PC-3 (cell line): ENCODE measurements at regions not wholly inside any gene's neighbourhood (a gene's known extent, or its start where the extent isn't known, plus 50 kb on each side); places are given as distances from the start of the nearest gene placed in this dataset.

ENCODE experiments used
- ATAC-seq: fragments of 200-7000 bp; cut with Tn5 transposase; 2 replicates; pipeline ENCODE4 v1.9.1; 2020; ENCODE audit warnings: mild to moderate bottlenecking, moderate library complexity
- BruUV-seq: library from RNA; stranded (reverse); fragments of 400-500 nt; replicated peaks from 2 replicates; lab custom pipeline; 2021; lab: Mats Ljungman, UMichigan
- CTCF ChIA-PET: fragments of 300-600 bp; sonication (Branson Sonifier 250); formaldehyde crosslinking; loops from one replicate; lab custom pipeline; 2022; ENCODE audit warnings: antibody characterized with exemption; lab: Charles Lee
- POLR2A ChIA-PET: fragments of 300-600 bp; sonication (Branson Sonifier 250); formaldehyde crosslinking; loops from one replicate; lab custom pipeline; 2022; ENCODE audit warnings: antibody characterized with exemption; ENCODE audit not compliant: unreplicated experiment; lab: Charles Lee
- DNase-seq: peaks from one replicate; pipeline ENCODE4 v3.0.0-alpha.2; 2015
- H2AFZ ChIP-seq: fragments of 300-600 bp; sonication (generic); 2 replicates; pipeline ENCODE4 v1.6.0; 2016; ENCODE audit warnings: antibody characterized with exemption, low read length
- H3F3A ChIP-seq: fragments of 300-600 bp; sonication (generic); one replicate; pipeline ENCODE4 v1.6.0; 2017; ENCODE audit warnings: antibody characterized with exemption, low read length, control low read depth, mild to moderate bottlenecking; ENCODE audit not compliant: unreplicated experiment
- H3K27ac ChIP-seq: fragments of 300-600 bp; sonication (generic); 2 replicates; pipeline ENCODE4 v1.5.1; 2016; ENCODE audit warnings: mild to moderate bottlenecking, low read length
- H3K27me3 ChIP-seq: fragments of 300-600 bp; sonication (generic); 2 replicates; pipeline ENCODE4 v1.6.1; 2016; ENCODE audit warnings: low read length, mixed read lengths
- H3K36me3 ChIP-seq: fragments of 300-600 bp; sonication (generic); 2 replicates; pipeline ENCODE4 v1.6.1; 2016; ENCODE audit warnings: low read depth, mixed run types, low read length, mixed read lengths
- H3K4me1 ChIP-seq: fragments of 300-600 bp; sonication (generic); 2 replicates; pipeline ENCODE4 v1.5.1; 2016; ENCODE audit warnings: low read length; ENCODE audit not compliant: insufficient read depth
- H3K4me2 ChIP-seq: fragments of 300-600 bp; sonication (generic); 2 replicates; pipeline ENCODE4 v1.6.0; 2016; ENCODE audit warnings: low read length
- H3K4me3 ChIP-seq: fragments of 300-600 bp; sonication (generic); 2 replicates; pipeline ENCODE4 v1.5.1; 2016; ENCODE audit warnings: mild to moderate bottlenecking, low read length, mixed read lengths
- H3K79me2 ChIP-seq: fragments of 300-600 bp; sonication (generic); 2 replicates; pipeline ENCODE4 v1.6.1; 2017; ENCODE audit warnings: low read length, mixed read lengths
- H3K9ac ChIP-seq: fragments of 300-600 bp; sonication (generic); 2 replicates; pipeline ENCODE4 v1.6.0; 2016; ENCODE audit warnings: mild to moderate bottlenecking, low read length
- H3K9me2 ChIP-seq: fragments of 300-600 bp; sonication (generic); replicated peaks from 2 replicates; pipeline ENCODE4 v1.6.1; 2016; ENCODE audit warnings: mixed run types, low read length, mixed read lengths
- H3K9me3 ChIP-seq: fragments of 300-600 bp; sonication (generic); 2 replicates; pipeline ENCODE4 v1.6.1; 2016; ENCODE audit warnings: low read length, mixed read lengths
- H4K20me1 ChIP-seq: fragments of 300-600 bp; sonication (generic); 2 replicates; pipeline ENCODE4 v1.6.1; 2016; ENCODE audit warnings: low read length, mixed read lengths
- CTCF ChIP-seq: fragments of 300-600 bp; sonication (generic); conservative IDR thresholded peaks from 2 replicates; pipeline ENCODE4 v1.5.1; 2017; ENCODE audit warnings: antibody characterized with exemption, low read depth, mild to moderate bottlenecking, low read length
- EZH2 ChIP-seq: fragments of 300-600 bp; sonication (generic); IDR thresholded peaks from one replicate; pipeline ENCODE4 v1.6.1; 2017; ENCODE audit warnings: antibody characterized with exemption, mild to moderate bottlenecking, low read length; ENCODE audit not compliant: unreplicated experiment
- EZH2phosphoT487 ChIP-seq: fragments of 300-600 bp; sonication (generic); IDR thresholded peaks from 2 replicates; pipeline ENCODE4 v1.6.1; 2018; ENCODE audit warnings: mild to moderate bottlenecking, antibody characterized with exemption, low read length, borderline replicate concordance
- intact Hi-C: fragments of 100-400 bp; cut with micrococcal nuclease; formaldehyde crosslinking; loops from 2 replicates; pipeline ENCODE4 v1.9.0; 2023

- TF ChIP-seq CTCF (no peak), EZH2 (no peak), EZH2phosphoT487 (no peak)
- Histone ChIP-seq H3K27ac (no peak overlapping the region), H3K36me3 (no peaks in the 10 kb centered on the region), H3K9me2 (no peaks in the 10 kb centered on the region), H3K4me1 (no peaks in the 10 kb centered on the region), H3F3A (no peaks in the 10 kb centered on the region), H3K4me3 (no peak overlapping the region), H4K20me1 (no peaks in the 10 kb centered on the region), H3K9me3 (no peaks in the 10 kb centered on the region), H3K79me2 (no peaks in the 10 kb centered on the region), H3K27me3 (peaks cover 31% of the 10 kb centered on the region), H3K4me2 (no peak overlapping the region), H2AFZ (no peak overlapping the region), H3K9ac (no peak overlapping the region)
- ChIA-PET CTCF (no interaction called here), POLR2A (no interaction called here)
- ATAC-seq (no peak), DNase-seq (no peak)
- BruUV-seq, result no TSS peak
- intact Hi-C loops, result no loop called here
Measured at GRCh38 chr6:163720460-163721235, 306.1 kb downstream of the QKI start.

- no TSS peak for BruUV-seq
- no peak overlapping the region for H3K4me3 ChIP-seq
- ChIA-PET POLR2A (no interaction called here), CTCF (no interaction called here)
- no peaks in the 10 kb centered on the region for H3K36me3 ChIP-seq
- no peaks in the 10 kb centered on the region for H4K20me1 ChIP-seq
- TF ChIP-seq EZH2phosphoT487 (no peak), CTCF (no peak), EZH2 (no peak)
- no peaks in the 10 kb centered on the region for H3K4me1 ChIP-seq
- no peak overlapping the region for H2AFZ ChIP-seq
- H3K79me2 ChIP-seq, result no peaks in the 10 kb centered on the region
- no peak overlapping the region for H3K27ac ChIP-seq
- H3K4me2 ChIP-seq, result no peak overlapping the region
- H3K9me3 ChIP-seq, result no peaks in the 10 kb centered on the region
- ATAC-seq, result no peak
- no peak for DNase-seq
- H3F3A ChIP-seq, result no peaks in the 10 kb centered on the region
- H3K27me3 ChIP-seq, result peaks cover 31% of the 10 kb centered on the region
- H3K9ac ChIP-seq, result no peak overlapping the region
- intact Hi-C loops, result no loop called here
- H3K9me2 ChIP-seq, result no peaks in the 10 kb centered on the region
Measured at GRCh38 chr6:163720005-163720404, 305.5 kb downstream of the QKI start.

- POLR2A ChIA-PET, result no interaction called here
- no TSS peak for BruUV-seq
Measured at GRCh38 chr6:163719028-163719742, 304.7 kb downstream of the QKI start.

More at GRCh38 chr6:163719028-163719742, 304.7 kb downstream of the QKI start:
- no peak overlapping the region for H2AFZ ChIP-seq
- no peak overlapping the region for H3K27ac ChIP-seq
- H3K4me3 ChIP-seq, result no peak overlapping the region
- intact Hi-C loops, result no loop called here
- no peaks in the 10 kb centered on the region for H3K79me2 ChIP-seq
- no peak for TF ChIP-seq EZH2
- no peak for TF ChIP-seq EZH2phosphoT487
- no peak for TF ChIP-seq CTCF
- H3F3A ChIP-seq, result no peaks in the 10 kb centered on the region
- H3K4me1 ChIP-seq, result no peaks in the 10 kb centered on the region
- H3K9me2 ChIP-seq, result no peaks in the 10 kb centered on the region
- no peaks in the 10 kb centered on the region for H4K20me1 ChIP-seq
- no peaks in the 10 kb centered on the region for H3K9me3 ChIP-seq
- H3K36me3 ChIP-seq, result no peaks in the 10 kb centered on the region
- H3K9ac ChIP-seq, result no peak overlapping the region
- no peak for DNase-seq
- ATAC-seq, result no peak
- H3K27me3 ChIP-seq, result peaks cover 31% of the 10 kb centered on the region
- no peak overlapping the region for H3K4me2 ChIP-seq
- CTCF ChIA-PET, result no interaction called here
